ENCODE measurements at regions not wholly inside any gene's neighbourhood (a gene's known extent, or its start where the extent isn't known, plus 50 kb on each side); places are given as distances from the start of the nearest gene placed in this dataset.

- no peaks in the 10 kb centered on the region for H3K27me3 ChIP-seq
- no peaks in the 10 kb centered on the region for H3K4me1 ChIP-seq
- H3K9me3 ChIP-seq, result no peaks in the 10 kb centered on the region
- TF ChIP-seq CTCF (IDR thresholded peaks at IDR 0.05), result no peak
- no peak for DNase-seq (ENCODE audit: low spot score in 2 of 2)
- no peak overlapping the region for H3K27ac ChIP-seq
- H3K36me3 ChIP-seq, result no peaks in the 10 kb centered on the region
- no peak overlapping the region for H3K4me3 ChIP-seq
- intact Hi-C loops (cut with DNase I), result no loop called here
Observed at GRCh38 chr6:14647357-14647756, 529.8 kb downstream of the CD83 start.

DNA sequence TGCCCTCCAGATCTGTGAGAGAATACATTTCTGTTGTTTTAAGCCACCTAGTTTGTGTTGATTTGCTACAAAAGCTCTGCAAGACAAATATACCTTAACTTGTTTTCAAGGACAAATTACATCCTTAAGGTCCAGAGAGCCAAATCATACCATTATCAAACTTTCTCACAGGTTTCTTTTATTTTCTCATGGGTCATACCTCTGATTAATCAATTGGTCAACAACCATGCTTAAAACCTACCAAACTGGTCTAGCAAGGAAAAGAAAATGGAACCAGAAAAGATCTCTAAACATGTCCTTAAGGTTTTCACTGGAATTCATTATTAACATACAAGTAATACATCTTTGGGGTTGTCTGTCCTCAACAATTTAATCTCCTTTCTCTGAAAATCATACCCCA, 535.0 kb downstream of the CD83 start:
- TF ChIP-seq CTCF (IDR thresholded peaks at IDR 0.05), result no peak
- intact Hi-C loops (cut with DNase I), result no loop called here
- H3K4me3 ChIP-seq, result no peak overlapping the region
- no peak for DNase-seq (ENCODE audit: low spot score in 2 of 2)
- H3K9me3 ChIP-seq, result no peaks in the 10 kb centered on the region
- H3K4me1 ChIP-seq, result no peaks in the 10 kb centered on the region
- H3K36me3 ChIP-seq, result no peaks in the 10 kb centered on the region
- H3K27me3 ChIP-seq, result no peaks in the 10 kb centered on the region
- H3K27ac ChIP-seq, result no peak overlapping the region

- Histone ChIP-seq H3K36me3 (no peaks in the 10 kb centered on the region), H3K4me1 (no peaks in the 10 kb centered on the region), H3K27ac (no peak overlapping the region), H3K4me3 (no peak overlapping the region), H3K27me3 (no peaks in the 10 kb centered on the region), H3K9me3 (no peaks in the 10 kb centered on the region)
- no peak for DNase-seq (ENCODE audit: low spot score in 2 of 2)
- intact Hi-C loops (cut with DNase I), result no loop called here
- no peak for TF ChIP-seq CTCF (IDR thresholded peaks at IDR 0.05)
Observed at GRCh38 chr6:14655201-14656061, 537.9 kb downstream of the CD83 start.

- no peak overlapping the region for H3K4me3 ChIP-seq
- no peaks in the 10 kb centered on the region for H3K36me3 ChIP-seq
- TF ChIP-seq CTCF (IDR thresholded peaks at IDR 0.05), result no peak
- DNase-seq (ENCODE audit: low spot score in 2 of 2), result no peak
- no peaks in the 10 kb centered on the region for H3K27me3 ChIP-seq
- no peaks in the 10 kb centered on the region for H3K9me3 ChIP-seq
- no peak overlapping the region for H3K27ac ChIP-seq
- no peaks in the 10 kb centered on the region for H3K4me1 ChIP-seq
- intact Hi-C loops (cut with DNase I), result no loop called here
Observed at GRCh38 chr6:14656078-14656521, 538.5 kb downstream of the CD83 start.

GRCh38 chr6:14656649-14657048, 539.1 kb downstream of the CD83 start:
- Histone ChIP-seq H3K4me3 (no peak overlapping the region), H3K27ac (no peak overlapping the region), H3K9me3 (no peaks in the 10 kb centered on the region), H3K27me3 (no peaks in the 10 kb centered on the region), H3K36me3 (no peaks in the 10 kb centered on the region), H3K4me1 (no peaks in the 10 kb centered on the region)
- intact Hi-C loops (cut with DNase I), result no loop called here
- no peak for DNase-seq (ENCODE audit: low spot score in 2 of 2)
- TF ChIP-seq CTCF (IDR thresholded peaks at IDR 0.05), result no peak
